Amygdala (tissue), 56 donors: ENCODE measurements at regions not wholly inside any gene's neighbourhood (a gene's known extent, or its start where the extent isn't known, plus 50 kb on each side); places are given as distances from the start of the nearest gene placed in this dataset.
"Not testable (repeated sequence)": the region's sequence is repeated elsewhere in the genome, so short reads cannot be mapped to it uniquely, and the experiment has no call there.

Experiments
- DNase-seq, 56 donors: peaks; one replicate each; lab custom pipeline; 2025; lab: John Stamatoyannopoulos, UW

GRCh38 chr1:64318428-64318827 is 115.0 kb downstream of the UBE2U start:
- no peak for DNase-seq

GRCh38 chr1:64320007-64320406 is 116.6 kb downstream of the UBE2U start:
- no peak for DNase-seq

GRCh38 chr1:64320470-64320869 is 117.0 kb downstream of the UBE2U start:
- DNase-seq, result no peak

GRCh38 chr1:64320922-64321614 is 117.6 kb downstream of the UBE2U start:
- no peak for DNase-seq

- no peak for DNase-seq
These were observed 119.6 kb downstream of the UBE2U start for GRCh38 chr1:64323054-64323453.

- DNase-seq, result no peak
These were observed 120.5 kb downstream of the UBE2U start for GRCh38 chr1:64323882-64324281.

GRCh38 chr1:64325856-64326255 is 122.4 kb downstream of the UBE2U start:
- no peak for DNase-seq

- DNase-seq, result no peak
These were observed 123.7 kb downstream of the UBE2U start for GRCh38 chr1:64327119-64327518.

GRCh38 chr1:64328193-64328592 is 124.8 kb downstream of the UBE2U start:
- no peak for DNase-seq

- DNase-seq, result no peak
These were observed 127.4 kb downstream of the UBE2U start for GRCh38 chr1:64330839-64331238.

- DNase-seq, result no peak
These were observed 132.2 kb downstream of the UBE2U start for GRCh38 chr1:64335636-64336035.

- no peak for DNase-seq
These were observed 132.5 kb upstream of the CACHD1 start for GRCh38 chr1:64337475-64337874.

GRCh38 chr1:64337926-64338325 is 132.0 kb upstream of the CACHD1 start:
- DNase-seq, result no peak

- no peak for DNase-seq
These were observed 129.6 kb upstream of the CACHD1 start for GRCh38 chr1:64340361-64340760.

- DNase-seq, result no peak
These were observed 126.7 kb upstream of the CACHD1 start for GRCh38 chr1:64343105-64343822.

GRCh38 chr1:64343823-64344190 is 126.1 kb upstream of the CACHD1 start:
- no peak for DNase-seq

GRCh38 chr1:64348270-64348960 is 121.5 kb upstream of the CACHD1 start:
- DNase-seq, result no peak

GRCh38 chr1:64348961-64349648 is 120.8 kb upstream of the CACHD1 start:
- no peak for DNase-seq

- not testable (repeated sequence) for DNase-seq
These were observed 114.4 kb upstream of the CACHD1 start for GRCh38 chr1:64355534-64355933.

GRCh38 chr1:64356636-64357256 is 113.2 kb upstream of the CACHD1 start:
- DNase-seq, result no peak

GRCh38 chr1:64357422-64357821 is 112.5 kb upstream of the CACHD1 start:
- DNase-seq, result no peak
